HG02870 (cell line): ENCODE measurements at regions not wholly inside any gene's neighbourhood (a gene's known extent, or its start where the extent isn't known, plus 50 kb on each side); places are given as distances from the start of the nearest gene placed in this dataset.

Source experiments
- ATAC-seq: cut with Tn5 transposase; IDR thresholded peaks from one replicate; pipeline ENCODE4 v1.9.1; 2021; ENCODE audit warnings: mild to moderate bottlenecking, moderate library complexity; ENCODE audit not compliant: unreplicated experiment

DNA sequence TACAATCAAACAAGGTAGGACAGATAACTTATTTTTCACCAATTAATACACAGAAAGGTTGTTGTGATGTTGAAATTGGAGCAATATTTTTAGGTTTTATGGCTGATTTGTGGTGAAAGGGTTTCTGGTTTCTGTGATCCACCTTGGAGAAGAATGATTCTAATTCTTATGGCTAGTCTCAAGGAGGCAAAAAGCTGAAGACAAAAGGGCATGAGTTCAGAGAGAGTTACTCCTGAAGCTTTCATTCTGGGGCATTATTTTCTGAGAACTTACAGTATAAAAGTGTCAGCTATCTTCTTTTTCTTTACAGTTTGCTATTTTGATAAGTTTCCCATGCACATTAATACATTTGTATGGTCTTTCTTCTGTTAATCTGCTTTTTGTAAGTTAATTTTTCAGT is 372.4 kb upstream of the CCDC179 start:
- no peak for ATAC-seq

DNA sequence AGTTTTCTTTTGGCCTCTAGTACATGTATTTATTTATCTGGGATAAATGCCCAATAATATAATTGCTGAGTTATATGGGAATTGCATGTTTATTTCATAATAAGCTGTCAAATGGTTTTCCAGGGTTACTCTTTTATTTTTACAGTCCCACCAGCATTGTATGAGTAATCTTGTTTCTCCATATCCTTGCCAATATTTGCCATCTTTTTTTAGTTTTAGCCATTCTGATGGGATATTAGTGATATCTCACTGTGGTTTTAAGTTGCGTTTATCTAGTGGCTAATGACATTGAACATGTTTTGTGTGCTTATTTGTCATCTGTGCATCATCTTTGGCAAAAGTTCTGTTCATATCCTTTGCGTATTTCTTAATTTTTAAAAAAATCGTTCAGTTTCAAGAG is 372.8 kb upstream of the CCDC179 start:
- ATAC-seq, result no peak

DNA sequence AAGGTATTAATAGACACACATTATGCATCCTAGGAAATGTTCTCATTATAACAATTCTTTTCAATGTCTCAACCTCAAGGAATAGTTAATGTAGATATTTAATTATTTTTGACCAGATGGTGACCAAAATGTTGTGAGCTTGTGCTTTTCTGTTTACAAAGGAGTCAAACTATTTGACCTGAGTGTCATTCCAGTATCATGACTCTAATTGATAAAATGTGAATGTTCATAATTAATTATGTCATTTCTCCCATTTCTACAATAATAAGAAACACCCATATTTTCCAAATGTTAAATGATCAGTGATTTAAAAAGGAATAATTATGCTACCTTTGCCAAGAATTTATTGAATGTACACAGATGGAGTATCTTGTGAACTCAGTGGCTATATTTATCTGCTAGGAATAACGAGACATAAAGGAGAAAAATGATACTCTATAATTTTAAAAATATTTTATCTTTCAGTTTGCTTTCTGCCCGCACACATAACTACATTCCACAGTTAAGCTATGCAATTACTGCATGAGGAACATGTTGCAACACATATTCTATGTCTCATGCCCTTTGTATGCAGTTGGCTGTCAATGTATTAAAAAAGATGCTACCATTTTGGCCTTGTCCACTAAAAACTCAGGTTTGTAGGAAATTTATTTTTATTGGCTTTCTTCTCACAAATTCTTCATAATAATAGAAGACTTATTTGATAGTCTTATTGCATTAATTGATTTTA is 376.7 kb upstream of the CCDC179 start:
- ATAC-seq, result no peak

GRCh38 chr11:23252426-23252825 is 392.2 kb upstream of the CCDC179 start:
- ATAC-seq, result no peak

DNA sequence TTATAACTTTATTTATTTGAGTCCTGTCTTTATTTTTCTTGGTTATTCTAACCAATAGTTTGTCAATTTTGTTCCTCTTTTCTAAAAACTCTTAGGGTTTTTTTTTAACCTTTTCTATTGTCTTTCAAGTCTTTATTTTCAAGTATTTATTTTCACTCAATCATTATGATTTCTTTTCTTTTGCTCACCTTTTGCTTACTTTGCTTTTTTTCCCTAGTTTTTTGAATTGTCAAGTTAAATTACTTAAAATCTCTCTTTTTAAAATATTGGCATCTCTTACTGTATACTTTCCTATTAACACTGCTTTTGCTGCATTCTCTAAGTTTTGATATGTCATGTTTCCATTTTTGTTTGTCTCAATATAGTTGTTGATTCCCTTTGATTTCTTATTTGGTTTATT is 396.8 kb upstream of the CCDC179 start:
- ATAC-seq, result no peak

GRCh38 chr11:23257556-23257955 is 397.3 kb upstream of the CCDC179 start:
- no peak for ATAC-seq

- ATAC-seq, result no peak
Measured at GRCh38 chr11:23263466-23263865, 403.2 kb upstream of the CCDC179 start.

- ATAC-seq, result no peak
Measured at GRCh38 chr11:23272095-23272494, 411.8 kb upstream of the CCDC179 start.

GRCh38 chr11:23278121-23278520 is 417.8 kb upstream of the CCDC179 start:
- ATAC-seq, result no peak

DNA sequence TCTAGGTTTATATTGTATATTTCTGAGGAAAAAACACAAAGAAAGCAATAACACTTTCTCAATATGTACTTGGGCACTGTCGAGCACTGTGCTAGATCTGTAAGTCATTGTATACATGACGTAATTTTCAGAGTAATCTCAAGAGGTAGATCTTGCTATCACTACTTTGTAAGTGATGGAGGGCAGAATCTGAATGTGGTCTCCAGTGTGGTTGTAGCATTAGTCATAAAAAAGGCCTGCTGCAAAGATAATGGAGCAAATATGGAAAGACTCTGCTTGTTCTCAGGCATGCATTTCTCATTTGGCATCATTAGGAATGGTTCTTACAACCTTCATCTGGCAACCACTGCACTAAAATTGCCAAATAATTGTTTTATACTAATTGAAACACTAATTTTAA is 419.8 kb upstream of the CCDC179 start:
- no peak for ATAC-seq

DNA sequence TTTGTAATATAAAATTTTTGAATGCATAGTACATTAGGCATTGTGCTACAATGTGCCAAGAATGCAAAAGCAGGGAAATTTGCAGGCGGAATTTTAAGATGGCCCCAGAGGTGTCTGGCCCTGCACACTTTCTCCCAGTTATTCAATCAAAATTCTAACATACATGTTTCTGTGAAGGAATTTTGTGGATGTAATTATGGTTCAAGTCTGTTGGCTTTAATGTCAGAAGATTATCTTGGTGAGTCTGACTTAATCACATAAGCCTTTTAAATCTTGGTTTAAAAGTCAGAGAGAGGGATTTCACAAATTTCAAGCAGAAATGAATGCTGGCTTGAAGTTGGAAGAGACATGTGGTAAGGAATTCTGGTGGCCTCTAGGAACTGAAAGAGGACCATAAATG is 423.4 kb upstream of the CCDC179 start:
- no peak for ATAC-seq

DNA sequence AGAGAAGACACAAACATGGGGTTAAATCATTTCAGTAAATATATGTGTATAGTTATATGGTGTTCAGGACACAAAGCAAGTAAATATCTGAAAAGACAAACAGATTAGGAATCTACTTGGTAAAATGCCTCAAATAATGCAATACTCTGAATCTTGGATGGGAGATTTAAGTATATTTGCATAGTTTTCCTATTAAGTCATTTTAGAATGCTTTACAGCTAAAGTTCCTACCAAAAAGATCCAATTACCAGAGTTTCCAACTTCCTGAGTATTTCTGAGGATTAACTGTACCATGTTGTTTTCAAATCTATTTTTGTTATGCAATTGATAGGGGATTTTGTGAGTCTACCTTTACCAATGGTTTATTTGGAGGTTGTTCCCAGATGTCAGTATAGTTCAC is 424.4 kb upstream of the CCDC179 start:
- ATAC-seq, result no peak

DNA sequence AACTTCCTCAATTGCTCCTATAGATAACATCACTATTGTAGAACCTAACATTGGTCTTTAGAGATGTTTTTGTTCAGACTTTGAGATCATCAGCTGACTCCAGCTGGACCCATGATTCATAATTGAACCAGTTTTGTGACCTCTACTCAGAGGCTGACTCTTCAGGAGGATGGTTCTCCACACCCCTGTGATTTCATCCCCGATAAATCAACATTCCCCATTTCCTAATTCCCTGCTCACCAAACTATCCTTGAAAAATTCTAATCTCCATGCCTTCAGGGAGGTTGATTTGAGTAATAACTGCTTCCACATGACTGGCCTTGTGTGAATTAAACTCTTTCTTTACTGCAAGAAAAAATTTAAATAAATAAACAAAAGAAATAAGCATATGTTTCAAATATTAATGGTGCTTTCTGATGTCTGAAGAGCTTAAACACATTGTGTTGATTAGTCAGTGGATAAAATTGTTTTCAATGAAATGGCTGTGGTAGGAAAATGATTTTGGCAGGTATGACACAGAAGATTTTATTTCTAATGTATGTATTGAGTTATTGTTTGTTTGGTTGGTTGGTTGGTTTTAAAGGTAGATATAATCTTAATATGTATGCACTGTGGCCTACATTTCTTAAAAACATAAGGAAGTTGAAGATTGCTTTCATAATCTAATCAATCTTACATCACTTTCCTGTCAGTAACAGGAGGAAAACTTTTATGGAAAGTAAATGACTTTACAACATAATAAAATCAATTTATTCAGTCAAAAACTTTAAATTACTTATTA is 427.9 kb upstream of the CCDC179 start:
- no peak for ATAC-seq

GRCh38 chr11:23295241-23295640 is 435.0 kb upstream of the CCDC179 start:
- ATAC-seq, result no peak

GRCh38 chr11:23308041-23308440 is 447.8 kb upstream of the CCDC179 start:
- no peak for ATAC-seq

- no peak for ATAC-seq
Measured at GRCh38 chr11:23310276-23310675, 450.0 kb upstream of the CCDC179 start.

DNA sequence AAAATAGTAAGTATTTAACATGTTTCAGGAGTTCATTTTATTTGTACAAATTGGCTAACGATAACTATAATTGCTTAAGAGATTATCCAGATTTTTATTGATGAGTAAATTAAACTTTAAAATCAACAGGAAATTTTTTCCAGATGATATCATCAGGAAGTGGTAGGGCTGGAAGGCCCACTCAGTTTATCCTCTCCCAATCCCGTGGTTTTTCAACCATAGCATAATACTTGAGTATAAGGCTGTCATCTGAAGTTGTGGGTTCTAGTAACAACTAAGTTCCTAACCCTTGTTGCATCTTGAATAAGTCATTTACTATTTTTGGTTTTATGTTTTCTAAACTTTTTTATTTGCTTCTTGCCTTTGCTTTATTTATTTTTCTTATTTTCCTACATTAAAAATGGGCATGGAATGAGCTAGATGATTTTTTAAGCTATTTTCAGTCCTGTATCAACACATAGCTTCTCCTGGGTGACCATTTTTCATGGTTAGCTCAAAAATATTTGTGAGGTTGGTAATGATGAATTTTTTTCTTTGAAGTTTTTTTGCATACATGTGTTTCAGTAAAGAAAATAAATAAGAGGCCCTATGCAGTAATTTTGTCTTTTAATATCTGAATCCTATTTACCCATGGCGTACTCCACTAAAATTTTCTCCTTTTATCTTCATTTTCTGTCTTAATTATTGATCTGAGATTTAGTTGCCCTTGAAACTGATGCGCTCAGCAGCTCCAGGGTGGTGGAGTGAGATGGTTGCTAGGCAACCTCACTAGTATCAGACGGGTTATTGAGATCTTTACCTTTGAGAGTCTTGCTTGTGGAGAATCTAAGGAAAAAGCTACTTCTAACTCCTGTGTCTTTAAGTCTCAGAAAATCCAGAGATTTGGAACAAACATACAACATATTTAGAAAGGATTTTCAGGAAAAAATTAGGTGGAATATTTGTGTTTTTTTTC is 452.0 kb upstream of the CCDC179 start:
- no peak for ATAC-seq

GRCh38 chr11:23313001-23313400 is 452.7 kb upstream of the CCDC179 start:
- no peak for ATAC-seq

GRCh38 chr11:23314162-23314561 is 453.9 kb upstream of the CCDC179 start:
- no peak for ATAC-seq

- no peak for ATAC-seq
Measured at GRCh38 chr11:23315286-23315685, 455.0 kb upstream of the CCDC179 start.

DNA sequence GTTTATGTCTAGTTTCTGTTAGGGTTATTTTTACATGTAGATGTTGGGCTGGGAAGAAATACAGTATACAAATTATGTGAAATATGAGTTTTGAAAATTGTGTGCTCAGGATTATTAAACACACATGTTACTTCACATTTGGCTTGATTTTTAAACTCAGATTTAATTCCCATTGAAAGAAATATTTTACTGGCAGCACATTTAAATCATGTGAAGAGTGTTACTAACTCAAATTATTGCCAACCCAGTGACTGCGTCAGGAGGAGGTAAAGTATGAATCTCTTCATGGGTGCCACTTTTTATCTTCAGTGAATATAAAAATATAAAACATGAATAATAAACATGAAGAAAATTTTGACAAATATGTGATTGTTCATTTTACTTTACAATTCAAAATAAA is 457.5 kb upstream of the CCDC179 start:
- ATAC-seq, result no peak
